GM06990 (cell line): ENCODE measurements at regions not wholly inside any gene's neighbourhood (a gene's known extent, or its start where the extent isn't known, plus 50 kb on each side); places are given as distances from the start of the nearest gene placed in this dataset.

Experiments
- DNase-seq: peaks from one replicate; pipeline ENCODE4 v3.0.0-alpha.2; 2011; ENCODE audit not compliant: insufficient read length; ENCODE audit errors: extremely low read depth
- H3K27me3 ChIP-seq: replicated peaks from 2 replicates; pipeline ENCODE4 v1.6.0; 2011; ENCODE audit warnings: low read length; ENCODE audit not compliant: control insufficient read depth, insufficient read depth
- H3K36me3 ChIP-seq: 2 replicates; pipeline ENCODE4 v1.5.1; 2011; ENCODE audit warnings: low read length; ENCODE audit not compliant: control insufficient read depth, insufficient read depth
- H3K4me3 ChIP-seq: replicated peaks from 2 replicates; pipeline ENCODE4 v1.5.1; 2011; ENCODE audit warnings: low read depth, mild to moderate bottlenecking, control low read depth, low read length
- TF ChIP-seq, protein P1 (sequence below): IDR thresholded peaks from 2 replicates; pipeline ENCODE4 v1.5.1; 2011; ENCODE audit warnings: low read length, control low read depth, mild to moderate bottlenecking, inconsistent platforms; ENCODE audit not compliant: insufficient read depth, poor library complexity, severe bottlenecking

DNA sequence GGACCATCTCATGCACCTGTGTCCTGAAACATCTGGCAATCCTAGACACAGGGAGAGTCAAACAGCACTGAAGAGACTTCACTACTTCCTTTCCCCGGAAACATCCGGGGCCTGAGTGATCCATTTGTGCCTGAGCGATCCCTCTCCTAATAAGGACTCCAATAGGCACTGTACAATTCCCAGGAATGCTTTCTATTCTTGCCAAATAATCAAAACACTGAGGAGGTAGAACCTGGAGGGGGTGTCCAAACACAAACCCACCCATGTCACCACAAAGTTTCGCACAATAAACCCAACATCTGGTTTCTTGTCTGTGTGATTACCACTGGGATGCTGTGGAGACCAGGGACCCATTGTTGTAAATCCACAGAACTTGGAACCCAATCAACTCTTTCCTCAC is 205.0 kb downstream of the OPA1 start:
- Histone ChIP-seq H3K4me3 (no peak overlapping the region), H3K27me3 (no peaks in the 10 kb centered on the region), H3K36me3 (no peaks in the 10 kb centered on the region)
- DNase-seq, result no peak
- TF ChIP-seq, protein P1, sequence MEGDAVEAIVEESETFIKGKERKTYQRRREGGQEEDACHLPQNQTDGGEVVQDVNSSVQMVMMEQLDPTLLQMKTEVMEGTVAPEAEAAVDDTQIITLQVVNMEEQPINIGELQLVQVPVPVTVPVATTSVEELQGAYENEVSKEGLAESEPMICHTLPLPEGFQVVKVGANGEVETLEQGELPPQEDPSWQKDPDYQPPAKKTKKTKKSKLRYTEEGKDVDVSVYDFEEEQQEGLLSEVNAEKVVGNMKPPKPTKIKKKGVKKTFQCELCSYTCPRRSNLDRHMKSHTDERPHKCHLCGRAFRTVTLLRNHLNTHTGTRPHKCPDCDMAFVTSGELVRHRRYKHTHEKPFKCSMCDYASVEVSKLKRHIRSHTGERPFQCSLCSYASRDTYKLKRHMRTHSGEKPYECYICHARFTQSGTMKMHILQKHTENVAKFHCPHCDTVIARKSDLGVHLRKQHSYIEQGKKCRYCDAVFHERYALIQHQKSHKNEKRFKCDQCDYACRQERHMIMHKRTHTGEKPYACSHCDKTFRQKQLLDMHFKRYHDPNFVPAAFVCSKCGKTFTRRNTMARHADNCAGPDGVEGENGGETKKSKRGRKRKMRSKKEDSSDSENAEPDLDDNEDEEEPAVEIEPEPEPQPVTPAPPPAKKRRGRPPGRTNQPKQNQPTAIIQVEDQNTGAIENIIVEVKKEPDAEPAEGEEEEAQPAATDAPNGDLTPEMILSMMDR, result no peak

DNA sequence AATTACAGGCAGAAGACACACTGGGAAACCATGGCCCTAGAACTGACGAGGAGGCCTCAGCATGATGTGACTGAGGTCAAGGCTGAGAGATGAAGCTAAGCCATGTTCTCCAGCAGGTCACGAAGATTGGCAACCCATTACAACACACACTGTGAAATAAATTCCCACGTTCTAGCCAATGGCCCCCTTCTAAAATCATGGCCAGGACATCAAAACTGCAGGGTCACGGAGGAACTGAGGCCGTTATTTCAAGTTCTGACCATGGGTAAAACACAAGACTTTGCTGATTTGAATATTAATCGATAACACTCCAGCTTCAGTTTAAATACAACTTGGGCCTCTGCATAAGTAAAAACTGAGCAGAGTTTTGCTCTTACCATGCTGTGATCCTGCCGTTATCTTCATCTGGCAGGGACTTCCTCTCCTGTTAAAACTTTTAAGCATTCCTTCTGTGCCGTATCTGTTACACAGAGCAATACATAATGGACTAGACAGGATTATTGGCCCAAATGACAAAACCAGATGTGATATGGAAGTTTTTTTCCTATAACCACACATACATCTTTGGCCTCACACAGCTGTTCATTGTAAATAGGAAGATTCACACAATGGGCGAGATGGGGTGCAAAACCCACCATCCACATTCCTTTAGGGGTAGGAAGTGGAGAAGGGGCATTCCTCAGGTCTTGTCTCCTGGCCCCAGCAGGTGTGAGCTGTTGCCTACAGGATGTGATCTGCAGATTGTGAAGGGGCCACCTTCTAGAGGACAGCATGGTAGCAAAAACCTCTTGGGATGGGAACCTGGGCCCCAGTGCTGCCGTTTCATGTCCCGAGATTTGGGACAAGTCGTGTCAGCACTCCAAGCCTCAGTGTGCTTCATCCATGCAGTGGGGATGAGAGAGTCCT is 207.4 kb downstream of the OPA1 start:
- no peak for DNase-seq
- H3K36me3 ChIP-seq, result no peaks in the 10 kb centered on the region
- H3K27me3 ChIP-seq, result no peaks in the 10 kb centered on the region
- H3K4me3 ChIP-seq, result no peak overlapping the region
- TF ChIP-seq, protein P1, result no peak

DNA sequence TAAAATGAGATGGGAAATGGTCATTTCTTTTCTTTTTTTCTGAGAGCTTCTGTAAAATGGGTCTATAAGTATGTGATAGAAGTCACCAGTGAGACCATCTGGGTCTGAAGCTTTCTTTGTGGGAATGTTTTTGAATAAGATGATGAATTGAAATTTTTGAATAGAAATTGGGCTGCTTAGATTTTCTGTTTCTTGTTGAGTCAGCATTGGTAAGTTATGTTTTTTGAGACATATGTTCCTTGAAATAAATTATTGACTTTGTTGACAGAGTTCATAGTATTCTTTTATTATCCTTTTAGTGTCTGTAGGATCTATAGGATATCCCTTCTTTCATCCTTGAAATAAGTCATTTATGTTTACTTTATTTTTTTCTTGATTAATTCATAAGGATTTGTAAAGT is 208.1 kb downstream of the OPA1 start:
- no peak for DNase-seq
- Histone ChIP-seq H3K36me3 (no peaks in the 10 kb centered on the region), H3K4me3 (no peak overlapping the region), H3K27me3 (no peaks in the 10 kb centered on the region)
- TF ChIP-seq, protein P1, result no peak

DNA sequence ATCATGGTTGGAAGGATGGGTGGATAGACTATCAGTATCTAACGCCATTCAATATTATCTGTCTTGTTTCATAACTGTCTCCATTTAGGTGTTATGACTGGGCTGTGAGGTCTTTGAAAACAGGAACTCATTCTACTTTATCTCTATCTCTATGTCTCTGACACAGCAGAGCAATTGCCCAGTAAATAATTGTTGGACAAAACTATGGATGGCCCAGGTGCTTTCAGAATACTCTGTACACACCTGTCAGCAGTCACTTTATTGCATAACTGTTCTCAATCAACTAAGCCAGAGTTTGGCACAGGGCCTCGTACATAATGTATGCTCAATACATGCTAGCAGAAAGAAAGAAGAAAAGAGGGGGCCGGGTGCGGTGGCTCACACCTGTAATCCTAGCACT is 210.3 kb downstream of the OPA1 start:
- TF ChIP-seq, protein P1, result no peak
- DNase-seq, result no peak
- H3K4me3 ChIP-seq, result no peak overlapping the region
- H3K36me3 ChIP-seq, result no peaks in the 10 kb centered on the region
- no peaks in the 10 kb centered on the region for H3K27me3 ChIP-seq

DNA sequence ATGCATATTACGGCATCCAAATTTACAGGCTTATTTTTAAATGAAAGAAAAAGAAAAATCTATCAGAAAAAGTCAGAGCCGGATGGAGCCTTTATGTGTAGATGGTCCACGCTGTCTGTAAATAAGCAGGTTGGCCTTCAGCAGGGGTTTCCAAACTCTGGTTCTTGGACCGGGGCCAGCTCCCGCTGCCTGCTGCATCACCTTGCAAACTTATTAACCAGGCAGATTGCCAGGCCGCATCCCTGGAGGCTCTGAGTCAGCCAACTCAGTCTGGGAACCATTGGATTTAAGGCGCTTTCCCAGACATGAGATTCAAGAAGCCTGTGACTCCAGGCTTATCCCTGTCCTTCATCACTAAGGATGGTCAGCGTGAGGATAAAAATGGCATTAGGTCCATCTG is 212.4 kb downstream of the OPA1 start:
- Histone ChIP-seq H3K4me3 (no peak overlapping the region), H3K27me3 (no peaks in the 10 kb centered on the region), H3K36me3 (no peaks in the 10 kb centered on the region)
- DNase-seq, result no peak
- TF ChIP-seq, protein P1, result no peak
